Pancreas (tissue), 10 donors: ENCODE measurements at regions not wholly inside any gene's neighbourhood (a gene's known extent, or its start where the extent isn't known, plus 50 kb on each side); places are given as distances from the start of the nearest gene placed in this dataset.

Experiments used
- ATAC-seq, 4 donors: fragments of 200-7000 bp; cut with Tn5 transposase; one replicate each; pipeline versions ENCODE4 v1.8.0 to v1.9.1; 2020; ENCODE audit warnings: mild to moderate bottlenecking in 4 of 4, moderate library complexity in 4 of 4
- DNase-seq, 6 donors: peaks; one replicate each; pipeline ENCODE4 v3.0.0-alpha.2; 2020
- FAIRE-seq: peaks from 2 replicates; lab custom pipeline; 2012; peaks lifted over from hg19 to GRCh38; lab: Jason Lieb, UNC
- H3K27ac ChIP-seq, 4 donors: fragments of 200-600 bp; sonication (generic); 1 replicate in 3 of 4; 2 replicates in 1 of 4; pipeline versions ENCODE4 v1.5.0 to v1.8.0; 2020
- H3K27me3 ChIP-seq, 4 donors: fragments of 200-600 bp; one replicate each; pipeline ENCODE4 v1.8.0; 2021
- H3K36me3 ChIP-seq, 3 donors: fragments of 200-600 bp; sonication (generic) in 1 of 3; one replicate each; pipeline versions ENCODE4 v1.5.0 to v1.8.0; 2020 to 2021
- H3K4me1 ChIP-seq, 3 donors: fragments of 200-600 bp; one replicate each; pipeline ENCODE4 v1.8.0; 2021
- H3K4me3 ChIP-seq, 4 donors: fragments of 200-600 bp; sonication (generic) in 2 of 4; one replicate each; pipeline versions ENCODE4 v1.5.0 to v1.8.0; 2020 to 2021
- H3K9me3 ChIP-seq, 4 donors: fragments of 200-600 bp; one replicate each; pipeline ENCODE4 v1.8.0; 2021
- CTCF ChIP-seq, 4 donors: fragments of 200-600 bp; sonication (generic) in 3 of 4; IDR thresholded peaks; one replicate each; pipeline versions ENCODE4 v1.5.0 to v1.8.0; 2021; ENCODE audit warnings: antibody characterized with exemption in 4 of 4
- WGBS, 2 donors: extraction: QIAGEN DNeasy Blood & Tissue Kit; methylation state at CpG; one replicate each; pipeline ENCODE4 v1.1.7; 2013; 5-methylcytosine and 5-hydroxymethylcytosine counted together
- intact Hi-C, 3 donors: fragments of 100-400 bp; cut with DNase I; formaldehyde crosslinking; loops; one replicate each; pipeline versions ENCODE4 v1.11.1 to v1.14.2; 2022
- donor health status: healthy with polysubstance abuse.
- donor health status: DM: no; HTN: no; CAD: no; lungs with moderate emphysema.
- donor health status: DM: no; HTN: no; CAD: no.
- donor health status: control.
- donor health status: control.
- donor health status: Bipolar disorder and iron deficiency.
- donor health status: DM: yes; HTN: yes; CAD: no.
- donor health status: DM: no; HTN: no; CAD: no.
- donor health status: DM: no; HTN: no; CAD: no.
- donor health status: DM: yes; HTN: yes; CAD: no.

DNA sequence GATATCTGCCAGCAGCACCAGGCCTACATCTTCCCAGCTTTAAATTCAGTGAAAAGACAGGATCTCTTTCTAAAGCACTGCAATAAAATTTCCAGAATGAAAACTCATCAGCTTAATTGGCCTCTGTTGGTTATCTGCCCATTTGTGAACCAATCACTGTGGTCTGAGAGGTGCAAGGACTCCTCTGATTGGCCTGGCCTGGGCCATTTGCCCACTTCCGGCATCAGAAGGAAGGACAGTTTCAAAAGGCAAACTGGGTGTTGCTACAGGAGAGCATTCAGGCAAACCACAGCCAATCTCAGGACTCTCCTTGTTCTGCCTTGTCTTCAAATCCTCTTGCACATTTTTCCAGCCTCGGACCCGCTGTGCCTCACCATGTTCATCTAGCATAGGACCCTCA, 163.9 kb upstream of the CCDC150 start:
- 76 to 88% methylated on average over 3 of the region's 3 CpGs for WGBS, 2 donors
- no peaks in the 10 kb centered on the region for H3K9me3 ChIP-seq
- DNase-seq (no peak), ATAC-seq (no peak), FAIRE-seq (no peak)
- TF ChIP-seq CTCF (IDR thresholded peaks at IDR 0.05): no peak
- H3K27me3 ChIP-seq: no peaks in the 10 kb centered on the region
- H3K4me3 ChIP-seq: no peak overlapping the region
- intact Hi-C loops: no loop called here
- no peak overlapping the region for H3K27ac ChIP-seq
- H3K36me3 ChIP-seq: no peaks in the 10 kb centered on the region
- no peaks in the 10 kb centered on the region for H3K4me1 ChIP-seq

DNA sequence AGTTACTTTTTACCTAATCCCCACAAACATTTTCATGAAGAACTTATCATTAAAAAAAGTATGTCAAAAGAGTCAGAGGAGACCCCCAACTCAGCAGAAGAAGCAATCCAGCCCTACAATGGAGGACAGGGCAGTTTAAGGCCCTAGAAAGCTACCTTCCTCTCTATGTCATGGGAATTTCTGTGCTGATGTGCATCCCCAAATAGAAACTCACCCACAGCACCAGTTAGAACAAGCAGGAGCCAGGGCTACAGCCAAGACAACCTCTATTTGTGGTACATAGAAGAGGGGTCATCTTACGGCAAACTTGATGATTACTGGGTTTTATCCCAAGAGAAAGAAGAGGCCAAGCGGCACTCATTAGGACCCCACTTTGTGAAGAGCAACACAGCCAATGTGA, 160.9 kb upstream of the CCDC150 start:
- Histone ChIP-seq H3K36me3 (no peaks in the 10 kb centered on the region), H3K9me3 (no peaks in the 10 kb centered on the region), H3K27ac (no peak overlapping the region), H3K4me3 (no peak overlapping the region), H3K27me3 (no peaks in the 10 kb centered on the region), H3K4me1 (no peaks in the 10 kb centered on the region)
- TF ChIP-seq CTCF (IDR thresholded peaks at IDR 0.05): no peak
- intact Hi-C loops: no loop called here
- DNase-seq (no peak), FAIRE-seq (no peak), ATAC-seq (no peak)
- WGBS, 2 donors: 87 to 89% methylated on average over 2 of the region's 2 CpGs

GRCh38 chr2:196479350-196479749, 160.2 kb upstream of the CCDC150 start:
- intact Hi-C loops: no loop called here
- peak in 2 of 4 donors; percentile 28 to 38 for ATAC-seq
- no peaks in the 10 kb centered on the region for H3K27me3 ChIP-seq
- H3K4me1 ChIP-seq: no peaks in the 10 kb centered on the region
- H3K9me3 ChIP-seq: no peaks in the 10 kb centered on the region
- no peak for TF ChIP-seq CTCF (IDR thresholded peaks at IDR 0.05)
- no peak for DNase-seq
- H3K36me3 ChIP-seq: no peaks in the 10 kb centered on the region
- H3K4me3 ChIP-seq: no peak overlapping the region
- no peak for FAIRE-seq
- H3K27ac ChIP-seq: no peak overlapping the region

DNA sequence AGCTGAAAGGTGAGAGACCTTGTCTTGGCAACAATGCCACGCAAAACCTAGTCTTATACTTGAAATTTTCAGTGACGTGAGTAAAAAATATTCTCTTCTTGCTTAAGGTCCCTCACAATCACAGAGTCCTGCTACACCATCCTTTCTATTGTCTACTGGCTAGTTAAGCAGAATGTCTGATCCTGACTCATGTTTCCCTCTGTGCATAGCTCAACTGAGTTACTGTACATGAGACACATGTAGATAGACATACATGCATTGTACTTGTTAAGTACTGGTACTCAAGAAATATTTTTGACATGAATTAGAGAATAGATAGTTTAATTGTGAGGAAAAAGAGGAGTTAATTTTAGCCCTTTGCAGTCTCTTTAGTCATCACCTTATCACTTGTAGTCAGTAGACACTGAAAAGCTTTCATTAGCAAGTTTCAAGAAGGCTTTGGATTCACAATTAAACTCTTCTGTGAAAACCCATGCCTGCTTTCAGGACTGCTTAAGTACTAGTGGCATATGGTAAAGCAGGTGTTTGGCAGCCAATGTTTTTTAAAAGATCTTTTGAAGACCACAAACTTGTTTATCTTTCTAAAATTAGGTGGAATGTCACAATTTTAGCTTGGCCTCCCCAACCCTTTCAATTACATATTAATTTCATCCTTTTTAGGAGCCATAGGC, 158.7 kb upstream of the CCDC150 start:
- intact Hi-C loops: no loop called here
- Histone ChIP-seq H3K4me3 (no peak overlapping the region), H3K36me3 (no peaks in the 10 kb centered on the region), H3K27ac (no peak overlapping the region), H3K27me3 (no peaks in the 10 kb centered on the region), H3K9me3 (no peaks in the 10 kb centered on the region), H3K4me1 (no peaks in the 10 kb centered on the region)
- no peak for TF ChIP-seq CTCF (IDR thresholded peaks at IDR 0.05)
- FAIRE-seq (no peak), DNase-seq (no peak), ATAC-seq (no peak)
- WGBS, 2 donors: 84% methylated on average over 2 of the region's 2 CpGs

DNA sequence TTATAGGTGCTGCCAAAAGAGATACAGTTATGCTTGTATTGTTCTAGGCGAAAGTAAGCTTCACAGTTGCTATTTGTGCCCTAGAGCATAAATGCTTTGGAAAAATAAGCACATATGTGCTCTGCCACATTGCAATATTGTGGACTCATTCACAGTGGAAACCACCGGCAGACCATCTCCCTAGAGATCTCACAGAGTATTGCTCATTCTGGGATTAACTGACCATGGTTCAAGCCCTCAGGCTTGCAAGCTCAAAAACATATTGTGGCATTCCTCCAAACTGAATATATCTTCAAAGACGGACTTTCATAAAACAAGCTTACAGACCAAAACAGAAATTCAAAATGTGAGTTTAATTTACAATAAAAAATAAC, 158.2 kb upstream of the CCDC150 start:
- intact Hi-C loops: no loop called here
- Histone ChIP-seq H3K4me1 (no peaks in the 10 kb centered on the region), H3K27me3 (no peaks in the 10 kb centered on the region), H3K27ac (no peak overlapping the region), H3K36me3 (no peaks in the 10 kb centered on the region), H3K4me3 (no peak overlapping the region), H3K9me3 (no peaks in the 10 kb centered on the region)
- no peak for FAIRE-seq
- no peak for TF ChIP-seq CTCF (IDR thresholded peaks at IDR 0.05)
- ATAC-seq: no peak
- DNase-seq: no peak
- WGBS, 2 donors: 51 to 60% methylated on average over 3 of the region's 3 CpGs
